ENCODE measurements at regions not wholly inside any gene's neighbourhood (a gene's known extent, or its start where the extent isn't known, plus 50 kb on each side); places are given as distances from the start of the nearest gene placed in this dataset.
A peak's percentile ranks its signal among the peaks of the same experiment; 100 is the strongest.

DNA sequence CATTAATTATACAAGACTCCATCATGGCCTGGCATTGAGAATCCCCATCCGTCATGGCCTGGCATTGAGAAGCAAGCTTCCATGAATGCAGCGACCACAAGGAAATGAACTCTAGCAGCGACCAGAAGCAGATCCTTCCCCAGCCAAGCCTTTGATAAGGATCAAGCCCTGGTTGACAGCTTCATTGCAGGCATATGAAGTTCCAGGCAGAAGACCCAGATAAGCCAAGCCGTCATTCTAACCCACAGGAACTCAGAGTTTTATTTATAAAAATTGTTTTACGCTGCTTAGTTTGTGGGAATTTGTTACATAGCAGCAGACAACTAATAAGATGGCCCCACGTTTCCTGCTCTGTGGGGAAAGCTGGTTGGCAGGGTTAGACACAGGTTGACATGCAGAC lies 642.3 kb downstream of the GATA3 start:
- DNase-seq (ENCODE audit: low read depth), result no peak
- in situ Hi-C loops (cut with HindIII; ENCODE audit: low pct_unique_long_range_greater_than_20kb, low sequenced_read_pairs), result no loop called here

GRCh38 chr10:8700689-8701088 lies 646.2 kb downstream of the GATA3 start:
- in situ Hi-C loops (cut with HindIII; ENCODE audit: low pct_unique_long_range_greater_than_20kb, low sequenced_read_pairs), result no loop called here
- no peak for DNase-seq (ENCODE audit: low read depth)

GRCh38 chr10:8702181-8702580 lies 647.7 kb downstream of the GATA3 start:
- peak; percentile 95 for DNase-seq (ENCODE audit: low read depth)
- in situ Hi-C loops (cut with HindIII; ENCODE audit: low pct_unique_long_range_greater_than_20kb, low sequenced_read_pairs), result no loop called here

DNA sequence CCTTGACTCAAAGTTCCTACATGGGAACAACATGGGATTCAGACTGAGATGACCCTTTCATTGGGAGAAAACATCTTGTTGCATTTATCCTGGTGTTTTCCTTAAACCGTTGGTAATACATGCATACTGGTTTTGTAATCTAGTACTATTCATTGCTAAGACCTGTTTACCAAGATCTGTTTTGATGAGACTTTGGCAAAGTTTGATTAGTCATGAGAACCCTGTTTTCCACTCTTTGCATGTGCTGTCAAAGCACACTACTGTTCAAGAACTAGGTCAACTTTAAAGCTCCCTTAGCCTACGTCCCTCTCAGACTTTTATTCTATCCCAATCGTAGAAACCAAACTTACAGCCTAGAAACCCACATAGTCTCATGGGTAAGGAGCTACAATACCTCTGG lies 650.9 kb downstream of the GATA3 start:
- no peak for DNase-seq (ENCODE audit: low read depth)
- in situ Hi-C loops (cut with HindIII; ENCODE audit: low pct_unique_long_range_greater_than_20kb, low sequenced_read_pairs), result no loop called here

DNA sequence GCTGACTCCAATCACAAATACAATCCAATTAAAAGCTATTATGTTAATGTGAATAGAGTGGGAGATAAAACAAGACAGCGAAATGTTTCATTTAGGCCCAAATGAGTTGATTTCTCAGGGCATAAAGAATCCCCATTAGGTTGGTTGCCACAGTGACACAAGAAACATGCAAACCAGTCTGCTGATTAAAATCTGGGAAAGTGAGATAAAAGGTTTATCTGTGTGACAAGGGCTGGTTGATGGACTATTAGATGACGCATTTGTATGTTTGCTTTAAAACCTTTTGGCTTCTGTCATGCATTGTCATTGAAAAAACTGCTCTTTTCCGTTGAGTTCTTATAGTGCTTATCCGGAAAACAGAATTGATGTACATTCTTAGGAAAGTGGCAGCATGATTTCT lies 658.2 kb downstream of the GATA3 start:
- in situ Hi-C loops (cut with HindIII; ENCODE audit: low pct_unique_long_range_greater_than_20kb, low sequenced_read_pairs), result no loop called here
- DNase-seq (ENCODE audit: low read depth), result no peak

GRCh38 chr10:8719971-8720370 lies 665.5 kb downstream of the GATA3 start:
- DNase-seq (ENCODE audit: low read depth), result no peak
- in situ Hi-C loops (cut with HindIII; ENCODE audit: low pct_unique_long_range_greater_than_20kb, low sequenced_read_pairs), result no loop called here

- in situ Hi-C loops (cut with HindIII; ENCODE audit: low pct_unique_long_range_greater_than_20kb, low sequenced_read_pairs), result no loop called here
- peak; percentile 25 for DNase-seq (ENCODE audit: low read depth)
Observed at GRCh38 chr10:8721650-8722049, 667.2 kb downstream of the GATA3 start.

DNA sequence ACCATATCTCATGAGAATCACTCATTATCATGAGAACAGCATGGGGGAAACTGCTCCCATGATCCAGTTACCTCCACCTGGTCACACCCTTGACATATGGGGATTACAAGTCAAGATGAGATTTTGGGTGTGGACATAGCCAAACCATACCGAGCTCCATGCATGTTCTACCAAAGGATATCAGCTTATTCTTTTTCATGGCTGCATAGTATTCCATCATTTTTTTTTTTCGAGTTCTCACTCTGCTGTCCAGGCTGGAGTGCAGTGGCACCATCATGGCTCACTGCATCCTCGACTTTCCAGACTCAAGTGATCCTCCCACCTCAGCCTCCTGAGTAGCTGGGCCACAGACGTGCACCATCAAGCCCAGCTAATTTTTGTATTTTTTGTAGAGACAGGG lies 668.3 kb downstream of the GATA3 start:
- in situ Hi-C loops (cut with HindIII; ENCODE audit: low pct_unique_long_range_greater_than_20kb, low sequenced_read_pairs), result no loop called here
- no peak for DNase-seq (ENCODE audit: low read depth)

- DNase-seq (ENCODE audit: low read depth), result no peak
- in situ Hi-C loops (cut with HindIII; ENCODE audit: low pct_unique_long_range_greater_than_20kb, low sequenced_read_pairs), result no loop called here
Observed at GRCh38 chr10:8725343-8725742, 670.9 kb downstream of the GATA3 start.

DNA sequence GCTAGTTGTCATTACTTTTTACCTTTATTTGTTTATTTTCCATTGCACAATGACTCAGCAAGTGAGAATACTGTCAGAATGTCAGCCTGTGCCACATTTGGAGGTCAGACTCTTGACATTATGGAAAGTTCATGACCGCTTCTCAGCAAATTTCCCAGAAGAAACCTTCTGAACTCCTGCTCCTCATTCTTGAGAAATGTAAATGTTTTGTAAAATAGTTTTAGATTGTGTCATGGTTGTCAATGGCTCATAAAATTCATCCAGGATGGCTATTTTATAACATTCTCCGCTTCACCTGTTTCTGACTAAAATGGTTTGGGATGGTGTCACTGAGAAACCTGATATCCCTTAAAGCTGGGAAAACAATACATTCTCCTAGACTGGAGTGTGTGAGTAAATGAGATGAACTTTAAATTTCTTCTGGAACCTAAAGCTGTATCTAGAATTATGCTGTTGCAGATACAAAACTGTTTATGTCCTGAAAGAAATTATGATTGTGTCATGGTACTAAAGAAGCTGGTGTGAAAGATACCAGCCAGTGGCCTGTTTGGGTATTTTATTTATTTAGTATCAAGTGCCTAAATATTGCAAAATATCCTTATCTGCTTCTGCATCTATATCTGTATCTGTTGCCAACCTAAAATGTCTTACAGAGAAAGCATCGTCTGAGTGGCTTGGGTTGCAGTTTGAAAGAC lies 671.7 kb downstream of the GATA3 start:
- in situ Hi-C loops (cut with HindIII; ENCODE audit: low pct_unique_long_range_greater_than_20kb, low sequenced_read_pairs), result no loop called here
- DNase-seq (ENCODE audit: low read depth), result peak; percentile 98

DNA sequence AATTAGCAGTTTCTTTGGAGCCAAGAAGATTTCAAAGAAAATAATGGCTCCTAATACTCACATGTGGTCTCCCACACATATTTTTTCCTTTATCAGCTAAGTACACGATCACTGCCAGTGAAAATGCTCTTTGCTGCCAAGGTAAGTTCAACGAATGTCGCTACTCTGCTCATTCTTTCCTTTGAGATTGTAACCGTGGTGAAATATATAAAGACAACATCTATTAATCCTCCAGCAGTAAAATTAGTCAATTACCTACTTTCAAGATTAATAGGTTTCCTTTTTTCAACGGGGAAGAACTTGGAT lies 672.2 kb downstream of the GATA3 start:
- no peak for DNase-seq (ENCODE audit: low read depth)
- in situ Hi-C loops (cut with HindIII; ENCODE audit: low pct_unique_long_range_greater_than_20kb, low sequenced_read_pairs), result no loop called here

GRCh38 chr10:8731121-8732095 lies 676.9 kb downstream of the GATA3 start:
- in situ Hi-C loops (cut with HindIII; ENCODE audit: low pct_unique_long_range_greater_than_20kb, low sequenced_read_pairs), result no loop called here
- DNase-seq (ENCODE audit: low read depth), result peak; percentile 8

DNA sequence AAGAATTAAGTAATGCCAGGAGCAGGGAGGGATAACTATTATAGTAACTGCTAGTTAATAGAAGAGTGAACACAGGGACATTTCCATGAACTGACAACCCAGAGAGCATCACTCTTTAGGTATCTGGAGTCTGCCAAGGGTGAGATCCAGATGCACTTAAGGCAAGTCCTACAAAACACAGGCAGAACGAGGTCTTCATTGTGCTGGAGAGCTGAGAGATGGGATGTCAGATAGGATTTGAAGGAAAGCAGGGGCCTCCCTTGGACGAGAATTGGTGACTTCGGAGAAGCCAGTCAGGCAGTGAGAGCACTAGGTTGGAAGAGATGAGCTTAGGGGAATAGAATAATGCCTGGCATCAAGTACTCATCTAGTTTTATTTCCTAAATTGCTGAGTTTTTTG lies 684.5 kb downstream of the GATA3 start:
- in situ Hi-C loops (cut with HindIII; ENCODE audit: low pct_unique_long_range_greater_than_20kb, low sequenced_read_pairs), result no loop called here
- no peak for DNase-seq (ENCODE audit: low read depth)

DNA sequence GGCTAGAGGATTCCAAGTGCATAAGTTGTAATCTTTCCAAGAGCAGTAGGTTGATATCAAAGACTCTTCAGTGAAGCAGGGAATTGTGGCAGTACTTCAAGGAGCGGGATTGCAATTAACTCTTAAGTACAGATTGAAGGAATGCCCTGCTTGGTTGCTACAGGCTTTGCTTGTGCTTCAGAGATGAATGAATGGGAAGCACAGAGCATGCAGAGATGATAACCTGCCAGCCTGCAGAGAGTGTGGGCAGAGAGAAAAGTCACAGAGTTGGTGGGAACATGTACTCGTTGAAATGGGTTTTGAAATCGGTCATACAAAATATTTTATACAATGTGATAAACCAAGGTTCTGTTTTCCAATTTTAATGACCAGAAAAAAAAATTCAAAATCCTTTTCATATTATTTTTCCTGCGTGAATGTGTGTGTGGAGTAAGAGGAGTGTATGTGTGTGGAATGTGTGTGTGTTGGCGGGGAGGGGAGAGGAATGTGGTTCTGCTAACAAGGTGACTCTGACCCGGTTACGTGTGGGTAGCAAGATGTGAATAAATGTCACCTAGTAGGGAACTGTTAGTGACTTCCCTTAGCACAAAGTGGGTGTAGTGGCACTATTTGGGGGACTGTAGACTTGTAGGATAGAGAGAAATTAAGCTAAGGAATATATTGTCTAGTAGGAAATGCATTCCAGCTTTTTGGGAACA lies 697.8 kb downstream of the GATA3 start:
- in situ Hi-C loops (cut with HindIII; ENCODE audit: low pct_unique_long_range_greater_than_20kb, low sequenced_read_pairs), result no loop called here
- no peak for DNase-seq (ENCODE audit: low read depth)

GRCh38 chr10:8758029-8758428 lies 703.5 kb downstream of the GATA3 start:
- in situ Hi-C loops (cut with HindIII; ENCODE audit: low pct_unique_long_range_greater_than_20kb, low sequenced_read_pairs), result no loop called here
- peak; percentile 35 for DNase-seq (ENCODE audit: low read depth)

GRCh38 chr10:8766899-8767298 lies 712.4 kb downstream of the GATA3 start:
- DNase-seq (ENCODE audit: low read depth), result no peak
- in situ Hi-C loops (cut with HindIII; ENCODE audit: low pct_unique_long_range_greater_than_20kb, low sequenced_read_pairs), result no loop called here

GRCh38 chr10:8767591-8767990 lies 713.1 kb downstream of the GATA3 start:
- DNase-seq (ENCODE audit: low read depth), result no peak
- in situ Hi-C loops (cut with HindIII; ENCODE audit: low pct_unique_long_range_greater_than_20kb, low sequenced_read_pairs), result no loop called here

GRCh38 chr10:8768341-8768740 lies 713.9 kb downstream of the GATA3 start:
- DNase-seq (ENCODE audit: low read depth), result no peak
- in situ Hi-C loops (cut with HindIII; ENCODE audit: low pct_unique_long_range_greater_than_20kb, low sequenced_read_pairs), result no loop called here

DNA sequence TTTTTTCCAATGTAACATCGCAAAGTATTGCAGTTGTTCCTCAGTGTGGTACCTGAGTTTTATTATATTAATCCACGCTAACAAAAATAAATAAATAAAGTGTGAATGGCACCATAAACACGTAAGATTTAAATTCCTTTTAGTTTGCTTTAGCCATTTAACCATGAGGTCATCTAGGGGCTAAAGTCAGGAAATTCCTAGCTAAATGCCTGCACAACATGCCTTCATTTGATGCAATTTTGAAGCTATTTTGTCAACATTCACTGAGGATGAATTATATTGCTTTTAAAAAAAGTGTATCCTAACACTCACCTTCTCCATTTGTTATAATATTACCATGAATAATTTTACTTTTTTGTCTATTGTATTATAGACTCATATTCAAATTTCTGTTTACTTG lies 714.4 kb downstream of the GATA3 start:
- in situ Hi-C loops (cut with HindIII; ENCODE audit: low pct_unique_long_range_greater_than_20kb, low sequenced_read_pairs), result no loop called here
- DNase-seq (ENCODE audit: low read depth), result no peak

Data from Caki2 (cell line).